Neural progenitor cell (in vitro differentiated cells): ENCODE measurements at regions not wholly inside any gene's neighbourhood (a gene's known extent, or its start where the extent isn't known, plus 50 kb on each side); places are given as distances from the start of the nearest gene placed in this dataset.

Experiments
- DNase-seq: peaks from one replicate; pipeline ENCODE4 v3.0.0-alpha.2; 2016; ENCODE audit warnings: low spot score
- H2AFZ ChIP-seq: fragments of 200-600 bp; sonication (generic); replicated peaks from 2 replicates; pipeline ENCODE4 v1.6.1; 2016; ENCODE audit warnings: antibody characterized with exemption
- H3F3A ChIP-seq: fragments of 200-600 bp; sonication (generic); 2 replicates; pipeline ENCODE4 v1.6.1; 2016; ENCODE audit warnings: antibody characterized with exemption, low read depth
- H3K27ac ChIP-seq: fragments of 200-600 bp; sonication (generic); 2 replicates; pipeline ENCODE4 v1.5.1; 2016; ENCODE audit warnings: mild to moderate bottlenecking
- H3K27me3 ChIP-seq: fragments of 200-600 bp; sonication (generic); 2 replicates; pipeline ENCODE4 v1.6.1; 2016; ENCODE audit warnings: mild to moderate bottlenecking, moderate library complexity
- H3K36me3 ChIP-seq: fragments of 200-600 bp; sonication (generic); 2 replicates; pipeline ENCODE4 v1.5.1; 2016
- H3K4me1 ChIP-seq: fragments of 200-600 bp; sonication (generic); 2 replicates; pipeline ENCODE4 v1.6.1; 2016; ENCODE audit warnings: mixed run types
- H3K4me2 ChIP-seq: fragments of 200-600 bp; sonication (generic); 2 replicates; pipeline ENCODE4 v1.6.1; 2016
- H3K4me3 ChIP-seq: fragments of 200-600 bp; sonication (generic); 2 replicates; pipeline ENCODE4 v1.5.1; 2016
- H3K79me2 ChIP-seq: fragments of 200-600 bp; sonication (generic); 2 replicates; pipeline ENCODE4 v1.6.1; 2016; ENCODE audit warnings: low read depth
- H3K9ac ChIP-seq: fragments of 200-600 bp; sonication (generic); 2 replicates; pipeline ENCODE4 v1.6.1; 2016
- H3K9me3 ChIP-seq: fragments of 200-600 bp; sonication (generic); 2 replicates; pipeline ENCODE4 v1.5.1; 2016; ENCODE audit warnings: low read depth
- H4K20me1 ChIP-seq: fragments of 200-600 bp; sonication (generic); 2 replicates; pipeline ENCODE4 v1.6.1; 2016; ENCODE audit warnings: low read depth
- H3K27ac Mint-ChIP-seq: 3 replicates; pipeline ENCODE4 v1.8.0; 2021; ENCODE audit warnings: mixed read lengths
- H3K27me3 Mint-ChIP-seq: 2 replicates; pipeline ENCODE4 v1.8.0; 2022; ENCODE audit warnings: low read depth, mild to moderate bottlenecking, inconsistent platforms, moderate library complexity, mixed read lengths; ENCODE audit not compliant: insufficient read depth
- H3K36me3 Mint-ChIP-seq: 3 replicates; pipeline ENCODE4 v1.8.0; 2021; ENCODE audit warnings: mixed read lengths
- H3K4me1 Mint-ChIP-seq: 3 replicates; pipeline ENCODE4 v1.8.0; 2021; ENCODE audit warnings: mixed read lengths
- H3K4me3 Mint-ChIP-seq: 3 replicates; pipeline ENCODE4 v1.8.0; 2021; ENCODE audit warnings: mild to moderate bottlenecking, moderate library complexity, mixed read lengths
- H3K9me3 Mint-ChIP-seq: 3 replicates; pipeline ENCODE4 v1.8.0; 2020; ENCODE audit warnings: mixed read lengths
- CTCF ChIP-seq: fragments of 200-600 bp; sonication (generic); IDR thresholded peaks from 2 replicates; pipeline ENCODE4 v1.5.1; 2017; ENCODE audit warnings: antibody characterized with exemption, mild to moderate bottlenecking
- EZH2 ChIP-seq: fragments of 200-600 bp; sonication (generic); IDR thresholded peaks from 2 replicates; pipeline ENCODE4 v1.6.1; 2017; ENCODE audit warnings: antibody characterized with exemption, mild to moderate bottlenecking, moderate library complexity
- EZH2phosphoT487 ChIP-seq: fragments of 200-600 bp; sonication (generic); IDR thresholded peaks from 2 replicates; pipeline ENCODE4 v1.6.1; 2017; ENCODE audit warnings: antibody characterized with exemption

GRCh38 chr12:47376927-47377326, 297.2 kb upstream of the AMIGO2 start:
- no peak for TF ChIP-seq CTCF
- TF ChIP-seq EZH2phosphoT487, result no peak
- TF ChIP-seq EZH2, result no peak
- Histone ChIP-seq H2AFZ (no peak overlapping the region), H3K9ac (no peak overlapping the region), H3K4me3 (no peak overlapping the region), H3K36me3 (no peaks in the 10 kb centered on the region), H3K9me3 (no peaks in the 10 kb centered on the region), H4K20me1 (no peaks in the 10 kb centered on the region), H3K79me2 (no peaks in the 10 kb centered on the region), H3K27ac (no peak overlapping the region), H3K4me1 (no peaks in the 10 kb centered on the region), H3K4me2 (no peak overlapping the region), H3K27me3 (no peaks in the 10 kb centered on the region), H3F3A (no peaks in the 10 kb centered on the region)
- DNase-seq, result no peak
- Mint-ChIP-seq H3K36me3 (no peaks in the 10 kb centered on the region), H3K27ac (no peak overlapping the region), H3K4me1 (no peaks in the 10 kb centered on the region), H3K9me3 (no peaks in the 10 kb centered on the region), H3K27me3 (peaks cover 3% of the 10 kb centered on the region), H3K4me3 (no peak overlapping the region)

GRCh38 chr12:47373554-47374150, 293.9 kb upstream of the AMIGO2 start:
- TF ChIP-seq EZH2phosphoT487, result no peak
- no peak for TF ChIP-seq CTCF
- no peak for TF ChIP-seq EZH2
- Histone ChIP-seq H3K4me1 (no peaks in the 10 kb centered on the region), H3K9me3 (no peaks in the 10 kb centered on the region), H3K4me2 (no peak overlapping the region), H3K27me3 (no peaks in the 10 kb centered on the region), H3K36me3 (no peaks in the 10 kb centered on the region), H3K79me2 (no peaks in the 10 kb centered on the region), H4K20me1 (no peaks in the 10 kb centered on the region), H3K4me3 (no peak overlapping the region), H3K27ac (no peak overlapping the region), H3K9ac (no peak overlapping the region), H3F3A (no peaks in the 10 kb centered on the region), H2AFZ (no peak overlapping the region)
- H3K27me3 Mint-ChIP-seq, result peaks cover 3% of the 10 kb centered on the region
- no peaks in the 10 kb centered on the region for H3K36me3 Mint-ChIP-seq
- DNase-seq, result no peak
- H3K4me1 Mint-ChIP-seq, result no peaks in the 10 kb centered on the region
- H3K9me3 Mint-ChIP-seq, result no peaks in the 10 kb centered on the region
- H3K27ac Mint-ChIP-seq, result no peak overlapping the region
- no peak overlapping the region for H3K4me3 Mint-ChIP-seq

- Mint-ChIP-seq H3K4me1 (no peaks in the 10 kb centered on the region), H3K9me3 (no peaks in the 10 kb centered on the region), H3K27ac (no peak overlapping the region), H3K27me3 (peaks cover 3% of the 10 kb centered on the region), H3K36me3 (no peaks in the 10 kb centered on the region), H3K4me3 (no peak overlapping the region)
- TF ChIP-seq EZH2phosphoT487, result no peak
- no peak for TF ChIP-seq EZH2
- no peak for TF ChIP-seq CTCF
- H3K79me2 ChIP-seq, result no peaks in the 10 kb centered on the region
- H3K27me3 ChIP-seq, result no peaks in the 10 kb centered on the region
- no peak for DNase-seq
- no peaks in the 10 kb centered on the region for H3K36me3 ChIP-seq
- no peak overlapping the region for H3K4me2 ChIP-seq
- no peaks in the 10 kb centered on the region for H3F3A ChIP-seq
- H3K4me3 ChIP-seq, result no peak overlapping the region
- H3K4me1 ChIP-seq, result no peaks in the 10 kb centered on the region
- H3K27ac ChIP-seq, result no peak overlapping the region
- H2AFZ ChIP-seq, result no peak overlapping the region
- no peak overlapping the region for H3K9ac ChIP-seq
- no peaks in the 10 kb centered on the region for H4K20me1 ChIP-seq
- no peaks in the 10 kb centered on the region for H3K9me3 ChIP-seq
These were observed 290.7 kb upstream of the AMIGO2 start for GRCh38 chr12:47370421-47370820.
